ENCODE measurements at regions not wholly inside any gene's neighbourhood (a gene's known extent, or its start where the extent isn't known, plus 50 kb on each side); places are given as distances from the start of the nearest gene placed in this dataset.
A peak's percentile ranks its signal among the peaks of the same experiment; 100 is the strongest.

GRCh38 chr18:67281746-67282145 is 234.8 kb downstream of the DSEL start:
- no peak for TF ChIP-seq CTCF (IDR thresholded peaks at IDR 0.05; ENCODE audit: extremely low read depth, low read depth, low read length)
- Histone ChIP-seq H3K4me1 (ENCODE audit: insufficient read depth, low read length) (peaks cover 6% of the 10 kb centered on the region), H4K20me1 (ENCODE audit: insufficient read depth, low read length) (no peaks in the 10 kb centered on the region), H3K4me2 (ENCODE audit: insufficient read depth, low read length) (no peak overlapping the region), H2AFZ (ENCODE audit: low read length) (no peak overlapping the region), H3K36me3 (ENCODE audit: insufficient read depth, low read length) (no peaks in the 10 kb centered on the region), H3K27ac (ENCODE audit: low read depth, low read length) (no peak overlapping the region), H3K9me3 (ENCODE audit: low read depth, low read length) (no peaks in the 10 kb centered on the region), H3K79me2 (ENCODE audit: insufficient read depth, low read length) (no peaks in the 10 kb centered on the region), H3K4me3 (ENCODE audit: insufficient read depth, low read length) (no peak overlapping the region), H3K27me3 (ENCODE audit: insufficient read depth, low read length) (no peaks in the 10 kb centered on the region)
- peak; percentile 39 for DNase-seq (ENCODE audit: insufficient read length, low spot score, missing footprints)

GRCh38 chr18:67280486-67281242 is 235.9 kb downstream of the DSEL start:
- Histone ChIP-seq H3K4me2 (ENCODE audit: insufficient read depth, low read length) (no peak overlapping the region), H3K27me3 (ENCODE audit: insufficient read depth, low read length) (no peaks in the 10 kb centered on the region), H3K4me1 (ENCODE audit: insufficient read depth, low read length) (peaks cover 6% of the 10 kb centered on the region), H3K4me3 (ENCODE audit: insufficient read depth, low read length) (no peak overlapping the region), H4K20me1 (ENCODE audit: insufficient read depth, low read length) (no peaks in the 10 kb centered on the region), H2AFZ (ENCODE audit: low read length) (peak overlapping the region; percentile 6), H3K36me3 (ENCODE audit: insufficient read depth, low read length) (no peaks in the 10 kb centered on the region), H3K9me3 (ENCODE audit: low read depth, low read length) (no peaks in the 10 kb centered on the region), H3K79me2 (ENCODE audit: insufficient read depth, low read length) (no peaks in the 10 kb centered on the region), H3K27ac (ENCODE audit: low read depth, low read length) (no peak overlapping the region)
- no peak for TF ChIP-seq CTCF (IDR thresholded peaks at IDR 0.05; ENCODE audit: extremely low read depth, low read depth, low read length)
- no peak for DNase-seq (ENCODE audit: insufficient read length, low spot score, missing footprints)

- Histone ChIP-seq H2AFZ (ENCODE audit: low read length) (no peak overlapping the region), H3K27ac (ENCODE audit: low read depth, low read length) (no peak overlapping the region), H3K4me3 (ENCODE audit: insufficient read depth, low read length) (no peak overlapping the region)
These were observed 236.5 kb downstream of the DSEL start for GRCh38 chr18:67279988-67280387.

More at GRCh38 chr18:67279988-67280387, 236.5 kb downstream of the DSEL start:
- Histone ChIP-seq H4K20me1 (ENCODE audit: insufficient read depth, low read length) (no peaks in the 10 kb centered on the region), H3K9me3 (ENCODE audit: low read depth, low read length) (no peaks in the 10 kb centered on the region), H3K79me2 (ENCODE audit: insufficient read depth, low read length) (no peaks in the 10 kb centered on the region), H3K36me3 (ENCODE audit: insufficient read depth, low read length) (no peaks in the 10 kb centered on the region), H3K4me2 (ENCODE audit: insufficient read depth, low read length) (no peak overlapping the region), H3K4me1 (ENCODE audit: insufficient read depth, low read length) (peaks cover 6% of the 10 kb centered on the region), H3K27me3 (ENCODE audit: insufficient read depth, low read length) (no peaks in the 10 kb centered on the region)
- no peak for TF ChIP-seq CTCF (IDR thresholded peaks at IDR 0.05; ENCODE audit: extremely low read depth, low read depth, low read length)
- no peak for DNase-seq (ENCODE audit: insufficient read length, low spot score, missing footprints)
